ENCODE measurements at regions not wholly inside any gene's neighbourhood (a gene's known extent, or its start where the extent isn't known, plus 50 kb on each side); places are given as distances from the start of the nearest gene placed in this dataset.

- no peak for DNase-seq
Observed at GRCh38 chr1:79604490-79605198, 598.1 kb upstream of the ADGRL4 start.

- no peak for DNase-seq
Observed at GRCh38 chr1:79603843-79604242, 597.3 kb upstream of the ADGRL4 start.

- no peak for DNase-seq
Observed at GRCh38 chr1:79599257-79599656, 592.7 kb upstream of the ADGRL4 start.

- no peak for DNase-seq
Observed at GRCh38 chr1:79595931-79596330, 589.4 kb upstream of the ADGRL4 start.

GRCh38 chr1:79594121-79594698 is 587.7 kb upstream of the ADGRL4 start:
- DNase-seq, result no peak

- no peak for DNase-seq
Observed at GRCh38 chr1:79592707-79593106, 586.2 kb upstream of the ADGRL4 start.

- DNase-seq, result no peak
Observed at GRCh38 chr1:79588719-79589118, 582.2 kb upstream of the ADGRL4 start.

- no peak for DNase-seq
Observed at GRCh38 chr1:79587229-79587628, 580.7 kb upstream of the ADGRL4 start.

GRCh38 chr1:79585801-79586200 is 579.3 kb upstream of the ADGRL4 start:
- DNase-seq, result no peak

GRCh38 chr1:79575424-79575823 is 568.9 kb upstream of the ADGRL4 start:
- DNase-seq, result no peak

- DNase-seq, result no peak
Observed at GRCh38 chr1:79568411-79568810, 561.9 kb upstream of the ADGRL4 start.

GRCh38 chr1:79561521-79561978 is 555.0 kb upstream of the ADGRL4 start:
- no peak for DNase-seq

- DNase-seq, result no peak
Observed at GRCh38 chr1:79556189-79556588, 549.7 kb upstream of the ADGRL4 start.

GRCh38 chr1:79554688-79555087 is 548.2 kb upstream of the ADGRL4 start:
- DNase-seq, result no peak

GRCh38 chr1:79551321-79551720 is 544.8 kb upstream of the ADGRL4 start:
- no peak for DNase-seq

GRCh38 chr1:79550402-79550801 is 543.9 kb upstream of the ADGRL4 start:
- DNase-seq, result no peak

- no peak for DNase-seq
Observed at GRCh38 chr1:79549201-79549600, 542.7 kb upstream of the ADGRL4 start.

GRCh38 chr1:79547514-79547913 is 541.0 kb upstream of the ADGRL4 start:
- DNase-seq, result no peak

GRCh38 chr1:79543394-79543793 is 536.9 kb upstream of the ADGRL4 start:
- DNase-seq, result no peak

- DNase-seq, result no peak
Observed at GRCh38 chr1:79539001-79539400, 532.5 kb upstream of the ADGRL4 start.

- DNase-seq, result no peak
Observed at GRCh38 chr1:79532555-79532954, 526.0 kb upstream of the ADGRL4 start.

GRCh38 chr1:79531790-79532189 is 525.3 kb upstream of the ADGRL4 start:
- no peak for DNase-seq

GRCh38 chr1:79530476-79530875 is 523.9 kb upstream of the ADGRL4 start:
- no peak for DNase-seq

- no peak for DNase-seq
Observed at GRCh38 chr1:79530055-79530454, 523.5 kb upstream of the ADGRL4 start.

- no peak for DNase-seq
Observed at GRCh38 chr1:79524126-79524525, 517.6 kb upstream of the ADGRL4 start.
